Nucleus accumbens (tissue), 56 donors: ENCODE measurements at regions not wholly inside any gene's neighbourhood (a gene's known extent, or its start where the extent isn't known, plus 50 kb on each side); places are given as distances from the start of the nearest gene placed in this dataset.
"Not testable (repeated sequence)": the region's sequence is repeated elsewhere in the genome, so short reads cannot be mapped to it uniquely, and the experiment has no call there.

Source experiments
- DNase-seq, 56 donors: peaks; one replicate each; lab custom pipeline; 2025; lab: John Stamatoyannopoulos, UW

DNA sequence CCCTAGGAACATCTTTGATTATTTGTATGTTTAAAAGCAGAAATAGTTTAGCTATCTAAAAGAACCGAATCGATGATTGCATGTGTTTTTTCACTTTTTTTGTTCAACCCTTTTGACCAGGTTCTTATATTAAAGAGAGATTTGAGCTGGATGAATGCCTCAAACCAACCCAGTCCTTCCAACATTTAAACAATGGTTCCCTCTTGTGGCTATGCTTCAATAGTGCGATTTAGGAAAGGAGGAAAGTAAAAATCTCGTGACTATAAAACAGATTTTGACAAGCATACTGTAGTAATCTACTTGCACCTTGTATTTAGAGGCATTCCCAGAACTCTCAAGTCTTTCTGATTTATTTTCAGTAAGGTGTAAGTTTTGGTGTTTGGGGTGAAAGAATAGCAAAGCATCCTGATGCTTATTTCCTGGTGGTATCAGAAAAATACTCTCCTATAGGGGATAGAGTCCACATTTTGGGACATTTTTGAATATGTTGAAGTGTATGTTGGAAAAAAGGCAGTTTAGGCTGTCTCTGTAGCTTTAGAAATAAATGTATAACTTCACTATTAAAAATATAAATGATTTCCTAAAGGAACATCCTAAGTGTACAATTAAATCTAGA lies 159.6 kb upstream of the KCNH8 start:
- DNase-seq, result no peak

DNA sequence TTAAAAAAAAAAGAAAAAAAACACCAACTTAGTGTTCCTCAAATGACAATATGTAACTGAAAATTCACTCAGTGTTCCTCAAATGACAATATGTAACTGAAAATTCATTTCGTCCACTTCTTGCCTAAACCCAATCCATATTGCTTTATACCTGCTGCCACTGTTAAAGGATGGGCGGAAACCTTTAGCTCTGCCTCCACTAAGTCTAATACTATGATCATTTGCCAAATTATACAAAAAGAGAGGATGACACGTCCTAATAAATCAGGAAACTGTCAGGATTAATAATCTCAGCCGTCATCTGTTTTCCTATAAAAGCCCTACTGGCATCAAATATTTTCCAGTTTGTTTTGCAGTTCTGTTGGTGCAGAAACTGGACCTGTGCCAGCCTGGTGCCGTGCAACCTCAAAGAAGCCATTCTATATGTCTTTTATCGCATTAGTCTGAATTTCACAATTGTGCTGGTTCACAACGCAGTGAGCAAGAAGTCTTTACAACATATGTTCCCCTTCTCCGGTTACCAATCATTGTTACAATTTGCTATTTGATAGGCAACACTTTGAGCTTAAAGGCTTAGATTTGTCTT lies 160.4 kb upstream of the KCNH8 start:
- DNase-seq, result peak in 4 of 56 donors; percentile 2 to 8 (median 4)

DNA sequence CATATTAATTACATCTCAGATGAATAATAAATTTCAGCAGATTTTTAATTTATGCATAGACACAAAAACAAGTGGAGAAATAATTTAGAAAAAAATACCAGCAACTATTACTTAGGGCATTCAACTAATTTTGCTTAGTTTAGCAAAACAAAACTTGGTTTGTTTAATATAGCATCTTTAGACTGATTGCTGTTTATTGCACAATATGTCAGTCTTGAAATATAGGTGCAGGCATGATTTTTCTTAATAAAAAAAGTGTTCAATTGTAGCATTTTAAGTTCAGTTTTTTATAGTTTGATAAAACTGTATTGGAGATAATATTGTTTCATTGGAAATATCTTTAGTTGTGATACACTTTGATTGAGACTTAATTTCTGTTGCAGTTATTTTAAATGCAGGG lies 161.2 kb upstream of the KCNH8 start:
- no peak for DNase-seq

DNA sequence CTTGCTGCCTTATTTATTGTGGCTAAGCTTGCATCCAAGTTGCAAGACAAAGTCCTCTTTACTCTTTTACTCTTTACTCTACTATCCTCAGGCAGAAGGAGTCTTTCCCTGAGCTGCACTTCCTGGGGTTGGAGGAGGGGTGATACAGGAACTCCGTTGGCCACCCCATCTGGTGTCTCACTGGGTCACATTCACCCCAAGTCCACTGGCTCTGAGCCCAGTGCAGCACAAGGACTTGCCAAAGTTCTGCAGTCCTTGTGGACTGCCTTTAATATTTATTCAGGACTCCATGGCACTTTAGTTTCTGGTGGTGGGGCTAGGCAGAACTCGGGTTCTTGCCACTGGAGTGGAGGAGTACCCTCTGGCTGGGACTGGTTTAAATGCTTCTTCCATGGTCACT lies 165.4 kb upstream of the KCNH8 start:
- no peak for DNase-seq

DNA sequence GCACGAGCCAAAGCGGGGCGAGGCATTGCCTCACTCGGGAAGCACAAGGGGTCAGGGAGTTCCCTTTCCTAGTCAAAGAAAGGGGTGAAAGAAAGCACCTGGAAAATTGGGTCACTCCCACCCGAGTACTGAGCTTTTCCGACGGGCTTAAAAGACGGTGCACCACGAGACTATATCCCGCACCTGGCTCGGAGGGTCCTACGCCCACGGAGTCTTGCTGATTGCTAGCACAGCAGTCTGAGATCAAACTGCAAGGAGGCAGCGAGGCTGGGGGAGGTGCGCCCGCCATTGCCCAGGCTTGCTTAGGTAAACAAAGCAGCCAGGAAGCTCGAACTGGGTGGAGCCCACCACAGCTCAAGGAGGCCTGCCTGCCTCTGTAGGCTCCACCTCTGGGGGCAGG lies 172.2 kb upstream of the KCNH8 start:
- not testable (repeated sequence) for DNase-seq

DNA sequence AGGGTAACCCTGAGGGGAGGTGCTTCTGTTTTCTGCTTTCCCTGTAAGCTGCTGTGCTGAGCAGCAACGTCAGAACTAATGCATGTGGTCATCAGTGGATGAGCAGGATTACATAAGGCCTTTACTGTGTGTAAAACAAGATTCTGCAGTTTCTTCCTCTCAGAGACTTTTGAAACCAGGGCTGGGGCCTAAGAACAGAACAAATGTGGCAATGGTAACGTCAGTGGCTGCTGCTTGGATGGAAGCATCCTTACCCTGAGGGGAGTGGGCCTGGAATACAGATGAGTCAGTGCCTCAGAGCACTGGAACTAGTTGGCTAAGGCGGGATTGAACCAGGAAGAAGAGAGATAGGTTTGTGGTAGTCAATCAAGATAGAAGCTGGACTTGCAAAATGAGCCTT lies 180.2 kb upstream of the KCNH8 start:
- DNase-seq, result no peak

DNA sequence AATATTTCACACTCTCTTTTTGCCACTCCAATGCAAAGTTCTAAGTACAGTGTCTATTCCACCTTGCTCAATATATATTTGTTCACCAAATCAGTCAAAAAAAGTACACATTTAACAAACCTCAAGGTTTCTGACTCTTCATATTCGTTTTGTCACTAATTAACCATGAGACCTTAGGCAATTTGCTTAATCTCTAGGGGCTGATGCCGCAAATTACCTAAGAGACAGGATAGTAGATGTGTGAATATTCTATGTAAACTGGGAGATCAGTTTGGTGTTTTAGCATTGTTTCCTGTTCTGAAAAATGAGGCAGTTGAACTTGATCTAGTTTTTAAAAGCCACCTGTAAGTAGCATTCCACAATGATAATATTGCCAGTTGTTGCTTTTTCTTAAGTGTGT lies 182.5 kb upstream of the KCNH8 start:
- DNase-seq, result no peak

DNA sequence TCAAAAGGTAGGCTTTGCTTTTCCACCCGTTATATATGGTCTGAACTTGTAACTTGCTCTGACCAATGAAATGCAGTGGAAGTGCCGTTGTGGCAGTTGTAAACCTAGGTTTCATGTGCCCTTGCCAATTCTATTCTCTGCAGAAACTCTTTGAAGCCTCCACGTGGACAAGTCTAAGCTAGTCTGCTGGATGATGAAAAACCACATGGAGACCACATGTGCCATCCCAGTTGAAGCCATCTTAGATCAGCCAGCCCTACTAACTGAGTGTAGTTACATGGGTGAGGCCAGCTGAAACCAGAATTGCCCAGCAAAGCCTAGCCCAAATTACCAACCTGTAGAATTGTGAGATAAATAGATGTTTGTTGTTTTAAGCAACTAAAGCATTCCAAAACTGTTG lies 183.7 kb upstream of the KCNH8 start:
- DNase-seq, result no peak

DNA sequence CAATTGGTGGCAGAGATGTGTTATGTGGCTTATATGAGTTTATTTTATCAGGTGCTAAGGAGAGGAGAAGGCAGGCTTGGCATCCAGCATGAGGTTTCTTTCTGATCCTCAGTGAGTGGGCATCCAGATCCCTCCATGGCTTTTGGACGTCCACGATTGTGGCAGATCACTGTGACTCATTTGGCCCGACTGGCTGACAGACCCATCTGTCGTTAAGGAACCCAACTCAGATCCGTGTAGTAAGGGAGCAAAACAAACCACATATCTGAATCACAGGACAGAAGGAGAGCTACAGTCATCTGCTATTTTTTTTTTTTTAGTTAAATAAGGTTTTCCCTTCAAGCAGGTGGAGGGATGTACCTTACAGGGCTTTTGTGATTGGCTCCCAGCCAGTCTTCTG lies 197.0 kb upstream of the KCNH8 start:
- DNase-seq, result no peak

DNA sequence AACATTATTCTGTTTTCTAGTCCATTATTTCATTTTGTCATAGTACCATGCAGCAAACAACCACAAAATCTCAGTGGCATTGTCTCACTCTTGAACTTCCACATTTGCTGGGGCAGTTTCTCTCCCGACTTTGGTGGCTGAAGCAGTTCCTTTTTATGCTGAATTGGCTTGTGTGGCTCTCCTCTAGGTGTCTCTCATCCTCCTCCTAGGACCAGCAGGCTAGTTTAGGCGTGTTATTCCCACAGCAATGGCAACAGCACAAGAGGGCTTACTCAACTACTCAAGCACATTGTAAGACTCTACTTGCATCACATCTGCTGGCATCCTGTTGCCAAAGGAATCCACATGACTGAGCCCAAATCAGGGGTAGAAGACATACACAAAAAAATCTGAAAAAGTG lies 201.8 kb upstream of the KCNH8 start:
- no peak for DNase-seq

DNA sequence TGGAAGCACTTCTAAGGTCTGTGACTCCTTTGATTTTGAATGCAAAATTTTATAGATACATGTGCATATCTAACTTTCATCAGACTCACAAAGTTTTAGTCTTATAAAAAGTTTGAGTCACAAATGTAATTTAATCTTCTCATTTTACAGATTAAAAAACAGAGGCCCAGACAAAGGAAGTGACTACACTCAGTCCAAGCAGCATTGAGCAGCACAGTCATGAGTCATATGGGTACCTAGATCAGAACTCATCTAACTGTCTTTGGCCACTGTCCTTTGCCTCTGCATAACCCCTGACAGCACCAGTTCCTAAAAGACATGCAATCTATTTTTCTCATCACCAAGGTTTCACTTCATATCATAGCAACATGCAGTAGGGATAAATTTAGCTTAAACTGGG lies 210.7 kb upstream of the KCNH8 start:
- DNase-seq, result no peak

DNA sequence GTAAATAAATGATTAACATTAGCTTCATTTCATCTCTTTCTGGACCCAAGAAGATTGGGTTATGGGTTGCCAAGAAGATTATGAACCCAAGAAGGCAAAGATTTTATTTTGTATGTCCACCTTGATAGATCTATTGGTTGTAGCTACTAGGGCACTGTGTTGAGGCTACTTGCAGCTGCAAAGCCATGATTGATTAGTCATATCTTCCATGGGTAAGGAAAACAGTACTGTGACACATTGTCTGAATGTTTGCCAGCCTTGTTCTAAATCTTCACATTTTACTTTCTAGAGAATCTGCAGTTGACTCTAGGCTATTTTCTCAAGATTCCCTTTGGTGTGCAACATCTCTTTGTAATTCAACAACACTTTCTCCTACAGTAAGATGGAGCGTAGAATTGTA lies 229.2 kb upstream of the KCNH8 start:
- no peak for DNase-seq

DNA sequence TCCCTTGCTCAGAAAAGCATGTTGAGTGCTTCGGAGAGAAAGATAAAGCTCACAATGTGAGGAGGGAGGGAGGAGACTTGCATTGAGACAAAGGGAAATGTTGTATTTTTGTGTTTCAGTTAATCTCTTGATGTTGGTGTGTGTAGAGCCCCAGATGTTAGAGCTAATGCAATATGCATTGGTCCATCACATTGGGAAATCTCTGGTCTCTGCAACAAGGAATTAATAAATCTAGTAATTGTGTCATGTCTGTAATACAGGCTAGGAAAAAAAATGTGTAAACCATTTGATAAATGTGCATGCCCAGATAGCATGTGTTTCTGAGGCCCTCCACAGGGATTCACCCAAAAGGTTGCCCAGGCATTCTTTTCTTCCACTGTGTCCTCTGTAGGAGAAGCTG lies 230.4 kb upstream of the KCNH8 start:
- no peak for DNase-seq

DNA sequence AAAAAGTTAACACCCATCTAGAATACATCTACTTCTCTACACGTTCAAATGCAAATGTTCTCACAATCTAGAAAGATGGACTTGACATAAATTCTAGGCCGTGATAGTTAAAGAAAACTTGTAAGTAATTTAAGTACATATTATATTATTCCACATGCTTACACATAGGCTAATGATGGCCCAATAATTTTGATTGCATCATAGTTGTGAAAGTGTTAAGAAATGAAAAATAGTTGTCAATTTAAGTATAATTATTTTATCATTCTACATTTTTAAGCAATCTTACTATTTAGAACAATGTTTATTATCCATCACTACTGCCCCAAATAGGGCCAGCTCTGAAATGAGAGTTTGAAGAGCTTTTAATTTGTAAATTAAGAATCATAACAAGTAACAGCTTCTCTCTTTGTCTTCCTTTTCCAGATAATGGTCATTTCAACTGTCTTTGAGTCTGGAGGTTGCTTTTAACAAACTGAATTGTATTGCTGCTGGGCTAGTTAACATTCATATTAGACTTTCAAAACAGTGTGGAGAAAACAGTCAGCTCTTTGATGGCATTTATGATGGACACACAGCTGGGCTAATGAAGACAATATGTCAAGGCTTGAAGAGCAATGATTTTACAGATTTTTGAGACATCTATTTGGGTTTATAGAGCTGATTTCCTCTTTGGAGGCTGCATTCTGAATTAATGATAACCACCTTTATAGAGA lies 246.1 kb upstream of the KCNH8 start:
- DNase-seq, result no peak

DNA sequence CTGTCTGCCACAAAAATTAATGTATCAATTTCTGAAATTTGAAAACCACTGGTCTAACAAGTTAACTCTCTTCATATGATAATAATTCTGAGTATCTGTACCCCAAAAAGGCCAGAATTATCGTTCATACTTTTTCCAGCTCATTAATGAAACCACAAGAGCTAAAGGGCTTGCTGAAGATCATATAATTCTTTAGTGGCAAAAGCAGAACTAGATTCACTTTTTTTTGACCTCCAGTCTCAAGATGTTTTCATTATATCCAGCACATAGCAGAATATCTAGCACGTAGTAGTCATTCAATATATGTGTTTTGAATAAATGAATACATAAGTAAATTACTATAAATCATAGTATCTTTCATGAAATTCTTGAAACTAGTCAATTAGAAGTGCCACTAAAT lies 246.7 kb upstream of the KCNH8 start:
- no peak for DNase-seq

DNA sequence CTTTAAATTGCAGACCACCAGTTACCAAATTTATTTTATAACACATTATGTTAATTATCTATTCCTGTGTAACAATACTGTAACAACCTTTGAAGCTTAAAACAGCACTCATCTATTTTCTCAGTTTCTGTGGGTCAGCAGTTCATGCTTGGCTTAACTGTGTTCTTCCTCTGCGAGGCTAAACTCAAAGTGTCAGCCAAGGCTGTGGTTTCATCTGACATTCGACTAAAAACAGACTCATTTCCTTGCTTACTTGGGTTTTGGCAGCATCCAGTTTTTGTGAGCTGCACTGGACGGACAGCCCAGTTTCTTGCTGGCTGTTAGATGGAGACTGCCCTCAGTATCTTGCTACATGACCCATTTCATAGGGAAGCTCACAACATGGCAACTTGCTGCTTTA lies 247.3 kb upstream of the KCNH8 start:
- DNase-seq, result peak in 1 of 56 donors; percentile 1

DNA sequence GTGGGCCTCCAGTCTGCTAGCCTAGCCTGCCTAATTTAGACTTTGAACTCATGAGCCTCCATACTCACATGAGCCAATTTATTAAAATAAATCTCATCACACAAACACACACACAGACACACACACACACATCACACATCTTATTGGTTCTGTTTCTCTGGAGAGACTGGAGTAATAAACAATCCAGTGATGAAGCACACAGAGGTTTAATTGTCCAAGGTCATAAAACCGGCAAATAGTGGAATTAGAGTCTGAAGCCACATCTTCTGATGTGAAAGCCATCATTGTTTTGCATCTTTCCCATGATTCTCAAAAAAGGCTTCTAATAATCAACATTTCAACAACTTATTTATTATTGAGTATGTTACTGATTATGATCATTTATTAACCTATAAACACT lies 249.4 kb upstream of the KCNH8 start:
- no peak for DNase-seq

DNA sequence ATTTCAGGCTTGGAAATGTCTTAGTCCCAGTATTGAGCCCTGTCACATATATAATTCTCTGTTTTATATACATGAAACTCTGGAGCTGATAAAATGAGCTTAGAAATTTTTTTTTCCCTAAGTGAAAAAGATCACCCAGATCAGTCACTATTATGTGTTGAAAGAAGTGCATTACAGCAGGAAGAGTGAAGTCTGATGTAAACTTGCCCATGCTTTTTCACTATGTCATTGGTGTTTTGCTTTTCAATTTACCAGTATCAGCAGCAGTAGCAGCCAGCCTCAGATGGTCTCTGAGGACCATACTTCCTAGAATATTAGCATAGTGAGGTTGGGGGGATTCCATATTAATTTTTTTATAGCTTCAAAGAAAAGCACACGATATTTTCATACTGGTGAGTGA lies 255.6 kb upstream of the KCNH8 start:
- no peak for DNase-seq

DNA sequence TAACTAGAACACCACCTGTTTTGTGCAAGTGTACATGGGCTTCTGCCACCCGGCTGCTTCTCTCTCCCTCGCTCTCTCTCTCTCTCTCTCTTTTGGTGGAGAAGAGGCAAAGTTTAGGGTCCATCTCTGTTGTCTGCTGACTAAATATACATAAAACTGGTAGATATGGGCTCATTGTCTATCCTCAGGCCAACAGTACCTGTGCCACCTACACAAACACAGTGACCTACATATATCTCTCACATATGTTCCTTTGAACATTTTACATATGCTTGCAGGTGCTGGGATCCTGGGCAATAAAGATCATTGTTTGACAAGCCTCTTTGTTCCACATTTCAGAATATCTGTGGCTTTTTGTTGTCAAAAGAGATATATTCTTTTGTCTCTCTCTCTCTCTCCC lies 256.3 kb upstream of the KCNH8 start:
- DNase-seq, result no peak

DNA sequence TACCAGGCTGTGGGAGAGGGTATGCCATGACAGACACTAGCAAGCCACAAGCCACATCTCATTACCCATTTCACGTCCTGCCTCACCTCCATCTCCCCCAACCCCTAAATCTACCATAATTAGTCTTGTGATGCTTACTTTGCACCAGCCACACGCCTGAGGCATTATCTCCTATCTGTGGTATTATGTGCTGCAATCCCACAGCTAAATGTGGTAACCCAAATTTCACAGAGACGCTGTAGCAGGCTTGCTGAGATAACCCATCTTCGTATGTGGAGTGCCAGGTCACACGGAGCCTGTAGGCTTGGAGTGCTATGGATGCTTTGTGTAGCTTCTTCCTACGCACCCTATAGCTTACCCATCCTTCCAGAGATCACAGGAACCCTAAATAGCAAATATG lies 256.7 kb upstream of the KCNH8 start:
- DNase-seq, result no peak

DNA sequence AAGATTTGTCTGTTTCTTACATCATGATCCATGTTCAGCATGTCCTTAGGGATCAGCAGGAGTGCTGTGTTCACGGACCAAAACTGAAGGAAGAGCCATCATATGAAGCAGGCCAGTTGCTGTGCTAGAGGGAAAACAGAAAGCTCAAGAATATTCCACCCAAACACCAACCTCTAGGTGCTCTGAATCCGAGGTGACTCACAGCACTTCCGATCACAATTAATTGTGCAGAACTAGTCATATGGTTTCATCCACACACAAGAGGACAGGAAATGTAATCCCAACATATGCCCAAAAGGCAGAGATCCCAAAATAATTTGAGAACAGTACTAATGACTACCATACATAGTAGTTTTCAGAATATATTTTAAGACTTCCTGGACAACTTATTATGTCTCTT lies 257.9 kb upstream of the KCNH8 start:
- DNase-seq, result no peak

DNA sequence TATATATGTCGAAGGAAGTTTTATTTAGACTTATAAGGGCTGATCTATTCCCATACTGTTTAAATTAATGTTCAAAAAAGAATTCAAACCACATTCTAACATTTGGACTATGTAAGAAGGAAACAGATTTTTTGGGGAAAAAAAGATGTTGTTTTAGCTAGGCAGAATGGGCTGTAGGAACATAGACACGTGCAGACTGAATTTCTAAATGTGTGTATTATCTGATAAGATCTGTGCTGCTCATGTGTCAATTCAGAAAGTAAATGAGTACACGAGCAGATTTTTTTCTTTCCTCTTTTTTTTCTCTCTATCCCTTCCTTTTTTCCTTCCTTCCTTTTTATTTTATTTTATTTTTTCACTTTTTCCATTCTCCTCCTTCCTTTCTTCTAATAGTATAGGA lies 259.5 kb upstream of the KCNH8 start:
- no peak for DNase-seq
